DND-41 (cell line): ENCODE measurements at regions not wholly inside any gene's neighbourhood (a gene's known extent, or its start where the extent isn't known, plus 50 kb on each side); places are given as distances from the start of the nearest gene placed in this dataset.

ENCODE experiments used
- CTCF ChIP-seq: IDR thresholded peaks from 2 replicates; pipeline ENCODE4 v1.5.1; 2012; ENCODE audit warnings: borderline replicate concordance, low read length, moderate library complexity, mild to moderate bottlenecking; ENCODE audit not compliant: poor library complexity, severe bottlenecking; ENCODE audit errors: extremely low read depth
- EZH2 ChIP-seq: IDR thresholded peaks from 3 replicates; pipeline ENCODE4 v1.6.1; 2012; ENCODE audit warnings: borderline replicate concordance, low read depth, mild to moderate bottlenecking, moderate library complexity, low read length, inconsistent platforms; ENCODE audit not compliant: severe bottlenecking

GRCh38 chr13:39201180-39201579, 162.9 kb downstream of the NHLRC3 start:
- no peak for TF ChIP-seq CTCF
- TF ChIP-seq EZH2: no peak
